HCT116 (cell line): ENCODE measurements at regions not wholly inside any gene's neighbourhood (a gene's known extent, or its start where the extent isn't known, plus 50 kb on each side); places are given as distances from the start of the nearest gene placed in this dataset.

ENCODE experiments used
- CBX3 ChIP-seq: IDR thresholded peaks from 2 replicates; pipeline ENCODE4 v1.6.1; 2012; ENCODE audit warnings: low read depth
- CEBPB ChIP-seq: IDR thresholded peaks from 2 replicates; pipeline ENCODE4 v1.6.1; 2012; ENCODE audit warnings: low read depth
- CTCF ChIP-seq, 3 experiments: fragments of 200-600 bp in 1 of 3; sonication (generic) in 1 of 3; IDR thresholded peaks in 2 of 3; conservative IDR thresholded peaks in 1 of 3; 2 replicates each; pipeline ENCODE4 v1.5.1; 2012 to 2017; ENCODE audit warnings: low read depth in 2 of 3, low read length in 2 of 3, antibody characterized with exemption in 1 of 3, borderline replicate concordance in 1 of 3, control low read depth in 1 of 3, mild to moderate bottlenecking in 1 of 3, mixed read lengths in 1 of 3, mixed run types in 1 of 3, moderate library complexity in 1 of 3; ENCODE audit not compliant: insufficient read depth in 1 of 3
- EGR1 ChIP-seq: IDR thresholded peaks from 2 replicates; pipeline ENCODE4 v1.6.1; 2012; ENCODE audit warnings: low read depth
- ELF1 ChIP-seq: IDR thresholded peaks from 2 replicates; pipeline ENCODE4 v1.6.1; 2012; ENCODE audit warnings: low read depth, borderline replicate concordance
- EZH2 ChIP-seq: fragments of 200-600 bp; sonication (generic); IDR thresholded peaks from 2 replicates; pipeline ENCODE4 v1.6.1; 2017; ENCODE audit warnings: antibody characterized with exemption, mixed run types
- EZH2phosphoT487 ChIP-seq: fragments of 200-600 bp; IDR thresholded peaks from 2 replicates; pipeline ENCODE4 v1.6.1; 2018; ENCODE audit warnings: antibody characterized with exemption, borderline replicate concordance
- POLR2A ChIP-seq: IDR thresholded peaks from 2 replicates; pipeline ENCODE4 v1.7.0; 2011; ENCODE audit warnings: borderline replicate concordance; ENCODE audit not compliant: insufficient read depth, insufficient read length; ENCODE audit errors: extremely low read depth
- POLR2AphosphoS5 ChIP-seq: IDR thresholded peaks from 2 replicates; pipeline ENCODE4 v1.6.1; 2011; ENCODE audit warnings: mild to moderate bottlenecking, low read depth, low read length, moderate library complexity
- REST ChIP-seq: IDR thresholded peaks from 2 replicates; pipeline ENCODE4 v1.6.1; 2012; ENCODE audit warnings: low read depth
- TCF7L2 ChIP-seq: IDR thresholded peaks from 2 replicates; pipeline ENCODE4 v1.7.0; 2011; ENCODE audit warnings: borderline replicate concordance, inconsistent platforms; ENCODE audit not compliant: insufficient read depth, insufficient read length; ENCODE audit errors: extremely low read depth
- ZNF274 ChIP-seq: fragments of 200-500 bp; sonication (Bioruptor generic); IDR thresholded peaks from 2 replicates; pipeline ENCODE4 v1.6.1; 2014; ENCODE audit warnings: mild to moderate bottlenecking, low read depth, low read length, inconsistent platforms

GRCh38 chr10:106473129-106473685 lies 691.3 kb downstream of the SORCS1 start:
- TF ChIP-seq POLR2AphosphoS5 (no peak), CTCF (IDR thresholded peaks at IDR 0.05 in 2 of 3, conservative IDR thresholded peaks at IDR 0.05 in 1 of 3; ENCODE audit: borderline replicate concordance in 1 of 3, insufficient read depth in 1 of 3, low read depth in 2 of 3, low read length in 2 of 3) (no peak), EZH2 (no peak), EZH2phosphoT487 (no peak), CEBPB (no peak), POLR2A (no peak), TCF7L2 (no peak), ELF1 (no peak), REST (no peak), EGR1 (no peak), ZNF274 (no peak), CBX3 (no peak)
